PC-3 (cell line): ENCODE measurements at regions not wholly inside any gene's neighbourhood (a gene's known extent, or its start where the extent isn't known, plus 50 kb on each side); places are given as distances from the start of the nearest gene placed in this dataset.

Source experiments
- ATAC-seq: fragments of 200-7000 bp; cut with Tn5 transposase; 2 replicates; pipeline ENCODE4 v1.9.1; 2020; ENCODE audit warnings: mild to moderate bottlenecking, moderate library complexity
- BruUV-seq: library from RNA; stranded (reverse); fragments of 400-500 nt; replicated peaks from 2 replicates; lab custom pipeline; 2021; lab: Mats Ljungman, UMichigan
- CTCF ChIA-PET: fragments of 300-600 bp; sonication (Branson Sonifier 250); formaldehyde crosslinking; loops from one replicate; lab custom pipeline; 2022; ENCODE audit warnings: antibody characterized with exemption; lab: Charles Lee
- POLR2A ChIA-PET: fragments of 300-600 bp; sonication (Branson Sonifier 250); formaldehyde crosslinking; loops from one replicate; lab custom pipeline; 2022; ENCODE audit warnings: antibody characterized with exemption; ENCODE audit not compliant: unreplicated experiment; lab: Charles Lee
- DNase-seq: peaks from one replicate; pipeline ENCODE4 v3.0.0-alpha.2; 2015
- H2AFZ ChIP-seq: fragments of 300-600 bp; sonication (generic); 2 replicates; pipeline ENCODE4 v1.6.0; 2016; ENCODE audit warnings: antibody characterized with exemption, low read length
- H3F3A ChIP-seq: fragments of 300-600 bp; sonication (generic); one replicate; pipeline ENCODE4 v1.6.0; 2017; ENCODE audit warnings: antibody characterized with exemption, low read length, control low read depth, mild to moderate bottlenecking; ENCODE audit not compliant: unreplicated experiment
- H3K27ac ChIP-seq: fragments of 300-600 bp; sonication (generic); 2 replicates; pipeline ENCODE4 v1.5.1; 2016; ENCODE audit warnings: mild to moderate bottlenecking, low read length
- H3K27me3 ChIP-seq: fragments of 300-600 bp; sonication (generic); 2 replicates; pipeline ENCODE4 v1.6.1; 2016; ENCODE audit warnings: low read length, mixed read lengths
- H3K36me3 ChIP-seq: fragments of 300-600 bp; sonication (generic); 2 replicates; pipeline ENCODE4 v1.6.1; 2016; ENCODE audit warnings: low read depth, mixed run types, low read length, mixed read lengths
- H3K4me1 ChIP-seq: fragments of 300-600 bp; sonication (generic); 2 replicates; pipeline ENCODE4 v1.5.1; 2016; ENCODE audit warnings: low read length; ENCODE audit not compliant: insufficient read depth
- H3K4me2 ChIP-seq: fragments of 300-600 bp; sonication (generic); 2 replicates; pipeline ENCODE4 v1.6.0; 2016; ENCODE audit warnings: low read length
- H3K4me3 ChIP-seq: fragments of 300-600 bp; sonication (generic); 2 replicates; pipeline ENCODE4 v1.5.1; 2016; ENCODE audit warnings: mild to moderate bottlenecking, low read length, mixed read lengths
- H3K79me2 ChIP-seq: fragments of 300-600 bp; sonication (generic); 2 replicates; pipeline ENCODE4 v1.6.1; 2017; ENCODE audit warnings: low read length, mixed read lengths
- H3K9ac ChIP-seq: fragments of 300-600 bp; sonication (generic); 2 replicates; pipeline ENCODE4 v1.6.0; 2016; ENCODE audit warnings: mild to moderate bottlenecking, low read length
- H3K9me2 ChIP-seq: fragments of 300-600 bp; sonication (generic); replicated peaks from 2 replicates; pipeline ENCODE4 v1.6.1; 2016; ENCODE audit warnings: mixed run types, low read length, mixed read lengths
- H3K9me3 ChIP-seq: fragments of 300-600 bp; sonication (generic); 2 replicates; pipeline ENCODE4 v1.6.1; 2016; ENCODE audit warnings: low read length, mixed read lengths
- H4K20me1 ChIP-seq: fragments of 300-600 bp; sonication (generic); 2 replicates; pipeline ENCODE4 v1.6.1; 2016; ENCODE audit warnings: low read length, mixed read lengths
- CTCF ChIP-seq: fragments of 300-600 bp; sonication (generic); conservative IDR thresholded peaks from 2 replicates; pipeline ENCODE4 v1.5.1; 2017; ENCODE audit warnings: antibody characterized with exemption, low read depth, mild to moderate bottlenecking, low read length
- EZH2 ChIP-seq: fragments of 300-600 bp; sonication (generic); IDR thresholded peaks from one replicate; pipeline ENCODE4 v1.6.1; 2017; ENCODE audit warnings: antibody characterized with exemption, mild to moderate bottlenecking, low read length; ENCODE audit not compliant: unreplicated experiment
- EZH2phosphoT487 ChIP-seq: fragments of 300-600 bp; sonication (generic); IDR thresholded peaks from 2 replicates; pipeline ENCODE4 v1.6.1; 2018; ENCODE audit warnings: mild to moderate bottlenecking, antibody characterized with exemption, low read length, borderline replicate concordance
- intact Hi-C: fragments of 100-400 bp; cut with micrococcal nuclease; formaldehyde crosslinking; loops from 2 replicates; pipeline ENCODE4 v1.9.0; 2023

GRCh38 chr10:44774676-44775401 lies 136.3 kb upstream of the TMEM72 start:
- no peaks in the 10 kb centered on the region for H3K36me3 ChIP-seq
- no peak overlapping the region for H2AFZ ChIP-seq
- H3K27ac ChIP-seq = no peak overlapping the region
- no peaks in the 10 kb centered on the region for H3K79me2 ChIP-seq
- no peak overlapping the region for H3K4me2 ChIP-seq
- no peaks in the 10 kb centered on the region for H4K20me1 ChIP-seq
- ChIA-PET CTCF (no interaction called here), POLR2A (no interaction called here)
- no peak overlapping the region for H3K9ac ChIP-seq
- H3K27me3 ChIP-seq = no peaks in the 10 kb centered on the region
- no peaks in the 10 kb centered on the region for H3F3A ChIP-seq
- ATAC-seq (no peak), DNase-seq (no peak)
- no peaks in the 10 kb centered on the region for H3K9me2 ChIP-seq
- TF ChIP-seq EZH2phosphoT487 (no peak), CTCF (no peak), EZH2 (no peak)
- no peaks in the 10 kb centered on the region for H3K4me1 ChIP-seq
- BruUV-seq = no TSS peak
- intact Hi-C loops = no loop called here
- H3K9me3 ChIP-seq = no peaks in the 10 kb centered on the region
- no peak overlapping the region for H3K4me3 ChIP-seq

- H3K4me3 ChIP-seq = no peak overlapping the region
- ATAC-seq (no peak), DNase-seq (no peak)
- ChIA-PET POLR2A (no interaction called here), CTCF (no interaction called here)
- TF ChIP-seq CTCF = no peak
- TF ChIP-seq EZH2 = no peak
- TF ChIP-seq EZH2phosphoT487 = no peak
- H3K4me2 ChIP-seq = no peak overlapping the region
- no peaks in the 10 kb centered on the region for H3K79me2 ChIP-seq
- H3K36me3 ChIP-seq = no peaks in the 10 kb centered on the region
- no peak overlapping the region for H3K9ac ChIP-seq
- H3K9me2 ChIP-seq = no peaks in the 10 kb centered on the region
- H3K4me1 ChIP-seq = no peaks in the 10 kb centered on the region
- H3K27ac ChIP-seq = no peak overlapping the region
- H2AFZ ChIP-seq = no peak overlapping the region
- no peaks in the 10 kb centered on the region for H4K20me1 ChIP-seq
- H3K9me3 ChIP-seq = no peaks in the 10 kb centered on the region
- H3K27me3 ChIP-seq = no peaks in the 10 kb centered on the region
- intact Hi-C loops = no loop called here
- H3F3A ChIP-seq = no peaks in the 10 kb centered on the region
- BruUV-seq = no TSS peak
These were observed 135.8 kb upstream of the TMEM72 start for GRCh38 chr10:44775402-44775741.

- no peak overlapping the region for H3K9ac ChIP-seq
- H3K4me2 ChIP-seq = no peak overlapping the region
- ChIA-PET CTCF (no interaction called here), POLR2A (no interaction called here)
- ATAC-seq = no peak
- no peaks in the 10 kb centered on the region for H3K27me3 ChIP-seq
- H3K4me1 ChIP-seq = no peaks in the 10 kb centered on the region
- no peak overlapping the region for H3K27ac ChIP-seq
- H2AFZ ChIP-seq = no peak overlapping the region; the same call in 1 of the 2 replicates
- no peak for DNase-seq
- no TSS peak for BruUV-seq
- H3K79me2 ChIP-seq = no peaks in the 10 kb centered on the region
- no peaks in the 10 kb centered on the region for H4K20me1 ChIP-seq
- H3K9me3 ChIP-seq = no peaks in the 10 kb centered on the region
- H3K9me2 ChIP-seq = no peaks in the 10 kb centered on the region
- H3K36me3 ChIP-seq = no peaks in the 10 kb centered on the region
- intact Hi-C loops = no loop called here
- TF ChIP-seq EZH2 (no peak), CTCF (no peak), EZH2phosphoT487 (no peak)
- H3K4me3 ChIP-seq = no peak overlapping the region
- H3F3A ChIP-seq = no peaks in the 10 kb centered on the region
These were observed 135.0 kb upstream of the TMEM72 start for GRCh38 chr10:44776181-44776580.
